Breast epithelium (tissue), 3 donors: ENCODE measurements at regions not wholly inside any gene's neighbourhood (a gene's known extent, or its start where the extent isn't known, plus 50 kb on each side); places are given as distances from the start of the nearest gene placed in this dataset.

Experiments used
- POLR2AphosphoS5 ChIP-seq, 3 donors: sonication (generic); formaldehyde crosslinking; IDR thresholded peaks; one replicate each; pipeline ENCODE4 v1.6.1; 2017; ENCODE audit warnings: antibody characterized with exemption in 3 of 3
- TF ChIP-seq, protein P1 (sequence below), 3 donors: fragments of 450-650 bp; IDR thresholded peaks; one replicate each; pipeline ENCODE4 v1.5.1; 2016 to 2017; ENCODE audit warnings: antibody characterized with exemption in 3 of 3, mild to moderate bottlenecking in 3 of 3, moderate library complexity in 3 of 3

DNA sequence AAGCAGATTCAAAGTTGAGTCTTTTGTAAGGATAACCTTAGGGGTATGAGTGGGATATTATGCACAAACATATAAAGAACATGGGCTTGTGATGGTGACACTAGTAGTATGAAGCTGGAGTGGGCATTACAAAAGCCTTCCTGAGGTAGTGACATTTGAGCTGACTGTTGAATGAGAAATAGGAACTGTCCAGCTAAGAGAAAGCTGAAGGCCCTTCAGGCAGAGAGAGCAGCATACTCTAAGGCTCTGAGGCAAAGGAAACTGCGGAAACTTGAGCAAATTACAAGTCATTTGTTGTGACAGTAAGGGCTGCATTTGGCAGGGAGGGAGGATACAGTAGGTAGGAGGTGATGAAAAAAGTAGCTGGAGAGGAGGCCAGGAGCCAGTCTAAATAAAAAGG, 190.7 kb upstream of the CD96 start:
- TF ChIP-seq, protein P1, sequence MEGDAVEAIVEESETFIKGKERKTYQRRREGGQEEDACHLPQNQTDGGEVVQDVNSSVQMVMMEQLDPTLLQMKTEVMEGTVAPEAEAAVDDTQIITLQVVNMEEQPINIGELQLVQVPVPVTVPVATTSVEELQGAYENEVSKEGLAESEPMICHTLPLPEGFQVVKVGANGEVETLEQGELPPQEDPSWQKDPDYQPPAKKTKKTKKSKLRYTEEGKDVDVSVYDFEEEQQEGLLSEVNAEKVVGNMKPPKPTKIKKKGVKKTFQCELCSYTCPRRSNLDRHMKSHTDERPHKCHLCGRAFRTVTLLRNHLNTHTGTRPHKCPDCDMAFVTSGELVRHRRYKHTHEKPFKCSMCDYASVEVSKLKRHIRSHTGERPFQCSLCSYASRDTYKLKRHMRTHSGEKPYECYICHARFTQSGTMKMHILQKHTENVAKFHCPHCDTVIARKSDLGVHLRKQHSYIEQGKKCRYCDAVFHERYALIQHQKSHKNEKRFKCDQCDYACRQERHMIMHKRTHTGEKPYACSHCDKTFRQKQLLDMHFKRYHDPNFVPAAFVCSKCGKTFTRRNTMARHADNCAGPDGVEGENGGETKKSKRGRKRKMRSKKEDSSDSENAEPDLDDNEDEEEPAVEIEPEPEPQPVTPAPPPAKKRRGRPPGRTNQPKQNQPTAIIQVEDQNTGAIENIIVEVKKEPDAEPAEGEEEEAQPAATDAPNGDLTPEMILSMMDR (IDR thresholded peaks at IDR 0.05), result no peak
- TF ChIP-seq POLR2AphosphoS5 (IDR thresholded peaks at IDR 0.05), result no peak
